ENCODE measurements at regions not wholly inside any gene's neighbourhood (a gene's known extent, or its start where the extent isn't known, plus 50 kb on each side); places are given as distances from the start of the nearest gene placed in this dataset.

DNA sequence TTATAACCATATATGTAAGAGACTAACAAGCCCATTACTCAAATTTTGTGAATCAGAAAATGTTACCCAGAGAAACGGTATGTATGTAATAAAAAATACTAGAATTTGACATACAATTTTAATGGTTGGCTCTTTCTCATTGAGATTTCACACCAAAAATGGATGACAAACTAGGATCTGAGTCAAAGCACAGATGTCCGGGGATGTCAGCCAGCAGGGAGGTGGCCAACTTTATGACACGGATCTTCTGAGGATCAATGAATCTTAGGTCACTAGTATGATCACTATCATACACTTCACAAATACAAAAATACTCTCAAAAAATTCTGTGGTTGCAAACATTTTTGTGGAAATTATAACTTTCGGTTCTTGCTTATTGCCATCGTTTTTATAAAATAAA lies 173.5 kb upstream of the NFE2L3 start:
- DNase-seq (ENCODE audit: low read depth in 2 of 2): no peak

DNA sequence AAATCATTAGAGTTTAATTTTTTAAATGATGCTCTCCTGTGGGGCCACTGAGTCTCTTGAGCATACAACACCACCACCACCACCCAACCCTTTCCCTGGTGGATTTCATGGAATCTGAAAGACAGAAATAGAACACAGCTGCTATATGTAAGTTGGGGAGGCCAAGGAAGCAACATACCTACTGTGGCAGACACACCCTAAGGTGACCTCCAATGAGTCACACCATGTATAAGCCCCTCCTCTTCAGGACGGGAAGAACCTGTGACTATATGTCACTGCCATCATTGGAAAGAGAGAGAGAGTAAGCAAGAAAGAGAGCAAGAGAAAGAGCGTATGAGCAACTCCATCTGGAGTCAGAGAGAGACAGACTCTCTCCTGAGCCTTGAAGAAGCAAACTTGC lies 172.4 kb upstream of the NFE2L3 start:
- no peak for DNase-seq (ENCODE audit: low read depth in 2 of 2)

DNA sequence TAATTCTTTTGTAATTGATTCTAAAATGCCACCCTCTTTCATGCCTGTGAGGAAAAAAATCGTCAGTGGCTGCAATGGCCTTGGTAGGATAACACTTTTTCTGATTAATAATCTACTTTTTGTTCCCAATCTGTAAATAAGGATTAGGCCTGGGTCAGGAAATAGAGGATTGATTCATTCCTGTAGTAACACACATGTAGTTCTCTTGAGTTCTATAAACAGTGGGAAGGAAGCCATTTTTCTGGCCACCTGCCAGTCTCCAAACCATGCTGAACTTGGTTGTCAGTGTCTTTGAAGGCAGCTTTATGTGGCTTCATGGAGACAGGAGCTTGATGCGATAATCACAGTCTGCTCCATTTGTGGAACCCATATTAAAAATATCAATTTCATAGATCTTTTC lies 169.3 kb upstream of the NFE2L3 start:
- DNase-seq (ENCODE audit: low read depth in 2 of 2): no peak

- DNase-seq (ENCODE audit: low read depth in 2 of 2): no peak
Measured at GRCh38 chr7:25985196-25985595, 166.8 kb upstream of the NFE2L3 start.

GRCh38 chr7:25988640-25989039 lies 163.4 kb upstream of the NFE2L3 start:
- no peak for DNase-seq (ENCODE audit: low read depth in 2 of 2)

- DNase-seq (ENCODE audit: low read depth in 2 of 2): no peak
Measured at GRCh38 chr7:25989140-25989705, 162.8 kb upstream of the NFE2L3 start.

- no peak for DNase-seq (ENCODE audit: low read depth in 2 of 2)
Measured at GRCh38 chr7:25994433-25994994, 157.5 kb upstream of the NFE2L3 start.

- no peak for DNase-seq (ENCODE audit: low read depth in 2 of 2)
Measured at GRCh38 chr7:25995216-25995615, 156.8 kb upstream of the NFE2L3 start.

GRCh38 chr7:25996006-25996408 lies 156.0 kb upstream of the NFE2L3 start:
- DNase-seq (ENCODE audit: low read depth in 2 of 2): no peak

DNA sequence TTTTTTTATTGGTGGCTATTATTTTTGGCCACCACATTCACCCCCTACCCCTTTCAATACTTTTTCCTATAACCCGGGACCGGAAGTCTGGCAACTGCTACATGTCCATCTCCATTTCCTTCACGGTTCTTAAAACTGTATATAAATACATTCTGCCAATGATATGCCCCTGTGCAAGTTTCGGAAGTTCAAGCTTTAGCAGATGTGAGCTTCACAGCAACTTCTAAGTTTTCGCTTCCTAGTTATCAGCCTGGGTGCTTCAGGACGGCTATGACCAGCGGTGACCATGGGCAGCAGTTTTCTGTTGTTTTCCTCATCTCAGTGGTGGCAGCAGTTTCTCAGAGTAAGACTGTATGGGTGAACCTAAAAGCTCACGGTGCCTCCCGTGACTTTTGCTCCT lies 153.5 kb upstream of the NFE2L3 start:
- no peak for DNase-seq (ENCODE audit: low read depth in 2 of 2)

GRCh38 chr7:26000841-26001240 lies 151.2 kb upstream of the NFE2L3 start:
- DNase-seq (ENCODE audit: low read depth in 2 of 2): no peak

- DNase-seq (ENCODE audit: low read depth in 2 of 2): no peak
Measured at GRCh38 chr7:26001662-26002244, 150.2 kb upstream of the NFE2L3 start.

GRCh38 chr7:26005683-26006410 lies 146.2 kb upstream of the NFE2L3 start:
- no peak for DNase-seq (ENCODE audit: low read depth in 2 of 2)

DNA sequence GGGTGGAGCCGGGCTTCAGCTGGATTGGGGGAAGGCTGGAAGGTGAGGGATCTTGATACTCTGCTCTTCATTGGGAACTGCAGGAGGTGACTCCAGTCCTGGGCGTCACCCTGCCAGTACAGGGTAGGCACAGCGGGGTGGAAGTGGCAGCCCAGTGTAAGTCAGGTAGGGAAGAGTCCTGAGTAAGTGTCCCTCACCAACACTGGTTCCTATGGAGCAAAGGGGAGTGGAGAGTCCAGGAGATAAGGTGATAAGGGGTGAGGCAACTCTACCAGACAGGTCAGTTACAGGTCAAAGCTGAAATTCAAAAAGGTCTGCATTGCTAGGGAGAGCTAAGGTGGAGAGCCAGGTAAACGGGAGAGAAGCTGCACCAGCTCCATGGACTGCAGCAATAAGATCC lies 145.6 kb upstream of the NFE2L3 start:
- no peak for DNase-seq (ENCODE audit: low read depth in 2 of 2)

- DNase-seq (ENCODE audit: low read depth in 2 of 2): no peak
Measured at GRCh38 chr7:26007510-26007909, 144.5 kb upstream of the NFE2L3 start.

DNA sequence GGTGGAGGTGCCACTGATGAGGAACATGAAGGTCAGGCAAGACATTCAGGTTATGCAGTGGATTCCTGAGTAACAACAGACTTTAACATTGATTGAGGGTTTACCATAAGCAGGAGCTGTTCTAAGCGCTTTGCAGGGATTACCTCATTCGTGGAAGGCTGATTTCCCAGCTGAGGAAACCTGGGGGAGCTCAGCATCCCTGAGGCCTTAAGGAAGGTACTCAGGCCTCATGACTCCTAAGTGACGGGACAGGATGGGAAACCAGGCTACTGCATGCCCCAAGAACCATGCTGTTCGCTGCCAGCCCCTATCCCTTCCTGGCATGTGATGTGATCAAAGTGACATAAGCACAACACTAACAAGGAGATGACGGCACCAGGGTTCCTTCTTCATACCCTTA lies 143.6 kb upstream of the NFE2L3 start:
- no peak for DNase-seq (ENCODE audit: low read depth in 2 of 2)

GRCh38 chr7:26011039-26011696 lies 140.8 kb upstream of the NFE2L3 start:
- DNase-seq (ENCODE audit: low read depth in 2 of 2): no peak

- no peak for DNase-seq (ENCODE audit: low read depth in 2 of 2)
Measured at GRCh38 chr7:26013551-26014083, 138.4 kb upstream of the NFE2L3 start.

DNA sequence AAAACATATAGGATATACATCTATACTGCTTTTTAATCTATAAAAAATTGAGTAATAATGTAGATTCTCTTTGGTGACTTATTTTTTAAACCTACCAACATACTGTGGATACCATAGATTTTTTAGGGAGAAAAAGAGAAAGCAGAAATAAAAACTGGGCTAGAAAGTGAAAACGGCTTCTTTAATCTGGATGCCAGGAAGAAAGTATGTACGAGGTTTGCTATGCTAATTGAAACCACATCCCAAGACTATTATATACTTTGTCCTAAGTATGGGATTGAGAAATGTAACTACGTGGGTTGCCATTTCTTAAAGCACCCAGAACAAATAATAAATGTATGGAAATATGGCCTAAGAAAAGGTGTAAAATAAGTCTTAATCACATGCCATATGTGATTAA lies 129.0 kb upstream of the NFE2L3 start:
- DNase-seq (ENCODE audit: low read depth in 2 of 2): no peak

- DNase-seq (ENCODE audit: low read depth in 2 of 2): no peak
Measured at GRCh38 chr7:26029911-26030310, 122.1 kb upstream of the NFE2L3 start.

DNA sequence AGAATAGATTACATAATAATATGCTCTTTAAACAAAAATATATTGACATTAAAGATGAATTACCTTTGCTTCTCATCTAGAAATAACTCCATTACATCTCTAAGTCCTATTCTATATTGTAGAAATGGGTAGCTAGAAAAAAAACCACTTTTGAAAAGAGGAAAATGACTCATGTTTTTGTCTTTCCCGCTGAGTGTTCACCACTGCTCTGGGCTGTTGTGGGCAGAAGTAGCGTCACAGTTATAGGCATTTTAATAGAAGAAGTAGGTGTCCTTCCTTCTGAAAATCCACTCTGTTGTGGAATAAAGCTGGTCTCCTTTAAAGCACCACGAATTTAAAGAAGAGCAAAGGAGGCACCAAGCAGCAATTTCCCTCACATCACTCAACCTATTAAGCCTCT lies 117.6 kb upstream of the NFE2L3 start:
- DNase-seq (ENCODE audit: low read depth in 2 of 2): no peak

DNA sequence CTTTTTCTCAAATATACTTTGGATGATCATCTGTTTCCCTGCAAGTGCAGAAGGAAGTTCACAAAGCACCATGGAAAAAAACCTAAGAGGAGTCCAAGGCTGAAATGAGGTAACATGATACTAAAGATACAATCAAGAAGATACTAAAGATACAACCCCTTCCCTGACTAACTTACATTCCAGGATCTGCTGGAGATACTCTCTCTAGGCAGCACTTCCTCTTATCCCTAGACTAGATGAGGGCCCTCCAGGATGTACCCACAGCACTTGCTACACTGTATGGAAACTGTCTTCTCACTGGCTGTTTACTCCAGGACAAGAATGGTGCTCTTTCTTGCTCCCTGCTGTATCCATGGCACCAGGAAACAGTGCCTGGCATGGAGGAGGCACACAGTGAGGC lies 116.4 kb upstream of the NFE2L3 start:
- DNase-seq (ENCODE audit: low read depth in 2 of 2): no peak

All from activated CD8-positive, alpha-beta memory T cell treated with anti-CD3 and anti-CD28 coated beads for 4 hours (primary cell).